Activated T-helper 1 cell treated with anti-CD3 and anti-CD28 coated beads, Interleukin-12 subunit alpha, Interleukin-12 subunit beta, Interleukin-2, Interleukin-4 antibody, amounts not matched to agents 30 ng/mL and 10 ng/mL and 1 ng/mL, durations not matched to agents 14 hours and 24 hours and 36 hours (primary cell): ENCODE measurements at regions not wholly inside any gene's neighbourhood (a gene's known extent, or its start where the extent isn't known, plus 50 kb on each side); places are given as distances from the start of the nearest gene placed in this dataset.

Experiments
- DNase-seq: peaks from one replicate; pipeline ENCODE4 v3.0.0; 2021; ENCODE audit warnings: low spot score
- H3K27ac Mint-ChIP-seq: one replicate; pipeline ENCODE4 v1.8.0; 2021; ENCODE audit warnings: mild to moderate bottlenecking, mixed read lengths
- H3K27me3 Mint-ChIP-seq: one replicate; pipeline ENCODE4 v1.8.0; 2022; ENCODE audit warnings: mild to moderate bottlenecking, moderate library complexity, mixed read lengths; ENCODE audit not compliant: insufficient read depth
- H3K36me3 Mint-ChIP-seq: one replicate; pipeline ENCODE4 v1.8.0; 2021; ENCODE audit warnings: low read depth, mixed read lengths
- H3K4me1 Mint-ChIP-seq: one replicate; pipeline ENCODE4 v1.8.0; 2021; ENCODE audit warnings: low read depth, mixed read lengths
- H3K4me3 Mint-ChIP-seq: one replicate; pipeline ENCODE4 v1.8.0; 2021; ENCODE audit warnings: mild to moderate bottlenecking, moderate library complexity, mixed read lengths
- H3K9me3 Mint-ChIP-seq: one replicate; pipeline ENCODE4 v1.8.0; 2021; ENCODE audit warnings: mixed read lengths
- intact Hi-C: fragments of 100-400 bp; cut with micrococcal nuclease; formaldehyde crosslinking; loops from one replicate; pipeline ENCODE4 v1.15.1; 2024

DNA sequence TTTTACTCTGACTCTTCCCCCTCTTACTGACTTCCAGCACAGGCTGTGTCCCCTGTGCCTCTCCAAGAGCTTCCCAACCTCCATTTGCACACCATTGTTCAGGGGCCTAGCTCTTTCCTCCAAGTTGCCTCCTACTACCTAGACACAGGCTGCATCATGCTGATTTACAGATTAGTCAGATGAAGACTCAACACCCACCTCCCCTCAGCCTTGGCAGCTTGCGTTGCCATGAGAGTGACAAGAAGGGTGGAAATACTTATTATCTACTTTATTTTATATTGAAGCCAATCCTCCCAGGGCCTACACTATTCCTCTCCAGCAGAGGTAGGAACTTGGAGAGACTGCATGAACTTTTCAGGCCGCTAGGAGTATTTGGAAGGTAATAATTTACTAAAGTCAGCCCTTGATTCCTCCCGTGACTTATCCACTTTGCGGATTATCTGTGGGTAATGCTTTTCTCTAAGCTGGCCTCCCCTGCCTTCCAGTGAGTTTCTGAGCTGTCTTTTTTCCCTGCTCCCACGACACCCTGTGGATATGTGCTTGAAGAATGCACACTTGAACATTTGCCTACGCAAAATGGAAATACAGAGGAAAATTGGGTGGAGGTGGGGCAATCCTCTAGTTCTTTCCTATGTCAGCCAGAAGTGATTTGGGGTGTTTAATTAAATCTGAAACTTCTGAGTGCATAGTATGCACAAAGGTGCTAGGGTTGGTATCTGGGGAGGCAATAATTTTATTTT is 74.1 kb upstream of the TMEM164 start:
- Mint-ChIP-seq H3K36me3 (no peaks in the 10 kb centered on the region), H3K9me3 (no peaks in the 10 kb centered on the region)

DNA sequence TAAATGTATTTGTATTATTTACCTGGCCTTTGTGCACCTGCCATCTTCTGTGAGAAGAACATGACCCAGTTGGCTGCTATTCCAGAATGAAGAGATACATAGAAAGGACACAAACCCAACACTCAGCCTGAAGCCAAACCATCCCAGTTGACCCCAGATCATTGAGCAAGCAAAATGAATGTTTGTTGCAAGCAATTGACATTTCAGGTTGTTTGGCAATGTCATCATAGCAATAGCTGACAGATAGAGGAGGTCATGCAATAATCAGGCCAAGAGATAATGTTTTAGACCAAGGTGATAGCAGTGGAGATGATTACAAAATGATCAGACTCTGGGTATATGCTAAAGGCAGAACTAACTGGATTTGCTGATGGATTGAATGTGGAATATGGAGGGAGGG is 71.2 kb upstream of the TMEM164 start:
- no peak for DNase-seq
- no peaks in the 10 kb centered on the region for H3K36me3 Mint-ChIP-seq
- no peaks in the 10 kb centered on the region for H3K27me3 Mint-ChIP-seq
- no peaks in the 10 kb centered on the region for H3K4me1 Mint-ChIP-seq
- H3K27ac Mint-ChIP-seq, result no peak overlapping the region
- no peak overlapping the region for H3K4me3 Mint-ChIP-seq
- intact Hi-C loops, result no loop called here
- H3K9me3 Mint-ChIP-seq, result no peaks in the 10 kb centered on the region

More for the DNA sequence above, 74.1 kb upstream of the TMEM164 start:
- peaks cover 10% of the 10 kb centered on the region for H3K4me1 Mint-ChIP-seq
- intact Hi-C loops, result no loop called here
- H3K4me3 Mint-ChIP-seq, result no peak overlapping the region
- no peak overlapping the region for H3K27ac Mint-ChIP-seq
- H3K27me3 Mint-ChIP-seq, result no peaks in the 10 kb centered on the region
- DNase-seq, result no peak

DNA sequence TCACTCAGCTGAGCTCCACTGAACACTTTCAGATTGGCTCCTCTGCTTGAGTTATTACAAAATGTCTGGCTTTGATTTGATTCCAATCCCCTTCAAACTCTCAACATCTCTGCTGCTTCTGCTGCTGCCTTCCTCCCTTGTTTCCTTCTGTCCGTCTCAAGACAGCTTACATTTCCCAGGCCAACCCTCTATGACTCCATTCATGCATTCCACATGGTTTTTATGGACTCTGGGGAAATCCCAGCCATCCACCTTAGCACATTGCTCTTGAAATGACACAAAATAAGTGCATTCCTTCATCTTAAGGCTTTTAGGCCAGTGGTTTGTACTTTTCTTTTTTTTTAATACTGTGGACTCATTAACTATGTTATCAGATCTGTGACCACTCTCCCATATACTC is 68.5 kb upstream of the TMEM164 start:
- intact Hi-C loops, result no loop called here
- no peaks in the 10 kb centered on the region for H3K9me3 Mint-ChIP-seq
- DNase-seq, result no peak
- no peaks in the 10 kb centered on the region for H3K27me3 Mint-ChIP-seq
- no peaks in the 10 kb centered on the region for H3K36me3 Mint-ChIP-seq
- H3K4me1 Mint-ChIP-seq, result no peaks in the 10 kb centered on the region
- H3K27ac Mint-ChIP-seq, result no peak overlapping the region
- H3K4me3 Mint-ChIP-seq, result no peak overlapping the region

DNA sequence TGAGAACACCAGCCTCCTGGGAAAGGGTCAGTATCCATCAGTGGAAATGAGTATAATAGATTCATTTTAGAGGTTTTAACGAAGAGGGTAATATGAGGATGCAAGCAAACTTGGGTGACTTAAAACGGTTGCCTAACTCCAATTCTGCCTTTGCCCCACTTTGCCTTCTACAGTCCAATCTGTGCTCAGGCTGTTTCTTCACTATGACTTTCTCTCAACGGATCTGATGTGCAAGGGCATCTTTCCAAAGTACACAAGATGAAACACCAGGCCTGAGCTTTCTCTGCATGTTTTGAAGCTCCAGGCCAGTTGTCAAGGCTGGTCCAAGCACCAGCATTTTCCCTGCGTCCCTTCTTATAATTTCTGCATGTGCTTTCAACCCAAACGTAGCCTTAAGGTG is 68.0 kb upstream of the TMEM164 start:
- Mint-ChIP-seq H3K36me3 (no peaks in the 10 kb centered on the region), H3K9me3 (no peaks in the 10 kb centered on the region), H3K4me1 (no peaks in the 10 kb centered on the region), H3K27ac (no peak overlapping the region), H3K4me3 (no peak overlapping the region), H3K27me3 (no peaks in the 10 kb centered on the region)
- DNase-seq, result no peak
- intact Hi-C loops, result no loop called here

DNA sequence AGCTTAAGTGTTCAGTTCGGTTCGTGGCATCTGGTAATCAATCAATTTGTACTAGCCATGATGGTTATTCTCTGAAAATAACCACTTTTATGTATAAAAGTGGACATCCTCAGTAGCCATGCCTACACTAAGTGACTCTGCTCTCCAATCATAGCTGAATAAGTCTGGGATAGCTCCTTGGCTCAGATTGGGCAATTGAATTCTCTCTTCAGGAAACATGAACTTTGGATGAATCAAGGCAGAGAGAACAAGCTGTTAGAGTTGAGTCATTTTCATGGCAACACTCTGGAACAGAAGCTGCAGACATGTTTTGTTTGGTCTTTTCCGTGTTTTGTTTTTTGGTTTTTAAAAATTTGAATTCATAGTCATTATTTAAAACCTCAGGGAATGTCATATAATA is 66.8 kb upstream of the TMEM164 start:
- no peaks in the 10 kb centered on the region for H3K9me3 Mint-ChIP-seq
- no peak overlapping the region for H3K27ac Mint-ChIP-seq
- H3K4me3 Mint-ChIP-seq, result no peak overlapping the region
- DNase-seq, result no peak
- no peaks in the 10 kb centered on the region for H3K27me3 Mint-ChIP-seq
- intact Hi-C loops, result no loop called here
- no peaks in the 10 kb centered on the region for H3K4me1 Mint-ChIP-seq
- H3K36me3 Mint-ChIP-seq, result no peaks in the 10 kb centered on the region

DNA sequence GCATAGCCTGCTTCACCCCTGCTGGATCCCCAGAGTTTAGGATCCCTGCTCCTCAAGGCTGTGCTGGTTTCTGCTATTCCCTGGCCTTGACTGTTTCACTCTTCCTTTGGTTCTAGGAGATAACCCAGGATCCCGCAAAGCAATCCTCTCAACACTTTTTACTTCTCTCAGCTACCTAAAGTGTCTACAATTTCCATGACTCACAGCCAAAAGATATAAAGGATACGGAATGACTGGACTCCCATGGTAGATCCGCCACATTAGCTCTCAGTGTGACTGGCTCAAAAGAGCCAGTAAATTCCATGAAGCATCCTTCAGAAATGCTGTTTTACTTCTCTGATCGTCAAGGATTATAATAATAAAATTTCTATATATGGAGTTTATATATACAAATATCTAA is 66.3 kb upstream of the TMEM164 start:
- Mint-ChIP-seq H3K4me3 (no peak overlapping the region), H3K9me3 (no peaks in the 10 kb centered on the region), H3K27ac (no peak overlapping the region), H3K4me1 (no peaks in the 10 kb centered on the region), H3K27me3 (no peaks in the 10 kb centered on the region), H3K36me3 (no peaks in the 10 kb centered on the region)
- intact Hi-C loops, result no loop called here
- DNase-seq, result no peak

DNA sequence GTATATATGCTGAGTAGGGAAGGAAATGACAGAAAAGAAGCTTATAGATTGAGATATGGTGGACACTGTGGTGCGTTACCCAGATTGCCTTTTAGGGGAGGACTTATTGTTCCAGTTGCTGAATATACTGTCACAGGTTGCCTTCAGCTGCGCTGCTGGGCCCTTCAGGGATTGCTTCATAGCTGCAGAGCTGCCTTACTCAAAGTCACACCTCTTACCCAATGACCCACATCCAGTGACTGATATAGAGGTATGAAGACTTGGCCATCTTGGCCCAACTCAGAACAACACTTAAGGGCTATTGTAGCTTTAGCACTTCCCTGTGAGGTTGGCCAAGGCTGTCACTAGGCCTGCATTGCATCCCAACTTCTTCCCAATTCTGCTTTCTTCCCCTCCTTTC is 63.4 kb upstream of the TMEM164 start:
- Mint-ChIP-seq H3K4me3 (no peak overlapping the region), H3K27ac (no peak overlapping the region), H3K9me3 (no peaks in the 10 kb centered on the region), H3K4me1 (no peaks in the 10 kb centered on the region), H3K27me3 (no peaks in the 10 kb centered on the region), H3K36me3 (no peaks in the 10 kb centered on the region)
- intact Hi-C loops, result no loop called here
- no peak for DNase-seq

DNA sequence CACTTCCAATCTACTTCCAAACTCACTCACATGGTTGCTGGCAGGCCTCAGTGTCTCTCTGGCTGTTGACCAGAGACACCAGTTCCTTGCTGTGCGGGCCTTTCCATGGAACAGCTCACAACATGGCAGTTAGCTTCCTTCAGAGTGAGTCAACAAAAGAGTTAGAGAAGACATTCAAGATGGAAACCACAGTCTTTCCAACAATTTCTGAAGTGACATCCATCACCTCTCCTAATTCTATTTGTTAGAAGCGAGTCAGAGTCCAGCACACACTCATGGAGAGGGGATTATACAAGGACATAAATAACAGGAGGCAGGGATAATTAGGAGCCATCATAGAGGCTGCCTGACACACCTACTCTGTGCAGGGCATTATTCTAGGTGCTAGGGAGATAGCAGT is 62.5 kb upstream of the TMEM164 start:
- H3K27ac Mint-ChIP-seq, result no peak overlapping the region
- intact Hi-C loops, result no loop called here
- H3K27me3 Mint-ChIP-seq, result no peaks in the 10 kb centered on the region
- H3K4me3 Mint-ChIP-seq, result no peak overlapping the region
- DNase-seq, result no peak
- H3K9me3 Mint-ChIP-seq, result no peaks in the 10 kb centered on the region
- no peaks in the 10 kb centered on the region for H3K36me3 Mint-ChIP-seq
- no peaks in the 10 kb centered on the region for H3K4me1 Mint-ChIP-seq

DNA sequence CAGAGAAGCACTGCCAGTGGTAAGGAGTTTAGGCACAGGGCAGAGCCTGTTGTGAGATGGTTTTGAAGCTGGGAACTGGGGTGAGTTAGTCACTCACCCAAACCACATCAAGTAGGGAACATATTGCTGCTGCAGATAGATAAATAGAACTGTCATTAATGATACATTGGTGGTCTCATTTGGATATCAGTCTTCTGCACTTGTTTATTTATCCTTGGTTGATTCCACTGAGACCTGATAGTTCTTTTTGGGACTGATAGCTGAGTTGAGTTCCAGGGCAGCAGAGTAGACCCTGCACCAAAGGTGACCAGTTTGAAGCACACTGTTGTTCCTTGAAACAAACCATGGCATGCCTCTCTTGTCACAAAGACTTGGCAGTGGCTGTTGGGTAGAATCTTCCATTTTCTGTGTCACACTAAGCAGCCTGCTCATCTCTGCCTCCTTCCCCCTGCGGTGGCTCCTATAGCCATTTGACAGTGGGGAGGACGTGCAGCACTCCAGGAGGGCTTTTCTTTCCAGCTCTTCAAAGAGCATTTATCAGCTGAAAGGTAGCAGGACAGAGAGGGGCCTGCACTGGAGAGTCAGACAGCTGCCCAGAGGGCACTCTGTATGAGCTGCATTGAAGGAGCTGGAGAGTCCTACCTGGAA is 59.7 kb upstream of the TMEM164 start:
- Mint-ChIP-seq H3K9me3 (no peaks in the 10 kb centered on the region), H3K27me3 (no peaks in the 10 kb centered on the region), H3K4me3 (no peak overlapping the region), H3K4me1 (no peaks in the 10 kb centered on the region), H3K36me3 (no peaks in the 10 kb centered on the region), H3K27ac (no peak overlapping the region)
- intact Hi-C loops, result no loop called here
- no peak for DNase-seq

DNA sequence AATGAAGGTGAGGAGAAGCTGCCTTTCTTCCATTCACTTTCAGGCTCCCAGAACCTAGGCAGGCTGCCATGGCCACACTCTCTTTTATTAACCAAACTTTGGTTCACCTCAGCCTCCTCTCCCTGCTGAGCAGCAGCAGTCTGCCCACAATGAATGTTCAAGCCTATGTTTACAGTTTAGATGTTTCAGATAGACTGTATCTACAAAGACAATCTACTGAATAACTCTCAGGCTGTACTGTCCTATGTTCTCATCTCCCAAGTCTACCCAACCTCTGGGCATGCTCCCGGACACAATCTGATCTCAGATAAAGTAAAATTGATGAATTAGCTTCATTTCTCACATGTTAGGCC is 59.2 kb upstream of the TMEM164 start:
- intact Hi-C loops, result no loop called here
- no peak overlapping the region for H3K27ac Mint-ChIP-seq
- H3K27me3 Mint-ChIP-seq, result no peaks in the 10 kb centered on the region
- H3K4me1 Mint-ChIP-seq, result no peaks in the 10 kb centered on the region
- H3K4me3 Mint-ChIP-seq, result no peak overlapping the region
- H3K36me3 Mint-ChIP-seq, result no peaks in the 10 kb centered on the region
- DNase-seq, result no peak
- no peaks in the 10 kb centered on the region for H3K9me3 Mint-ChIP-seq

DNA sequence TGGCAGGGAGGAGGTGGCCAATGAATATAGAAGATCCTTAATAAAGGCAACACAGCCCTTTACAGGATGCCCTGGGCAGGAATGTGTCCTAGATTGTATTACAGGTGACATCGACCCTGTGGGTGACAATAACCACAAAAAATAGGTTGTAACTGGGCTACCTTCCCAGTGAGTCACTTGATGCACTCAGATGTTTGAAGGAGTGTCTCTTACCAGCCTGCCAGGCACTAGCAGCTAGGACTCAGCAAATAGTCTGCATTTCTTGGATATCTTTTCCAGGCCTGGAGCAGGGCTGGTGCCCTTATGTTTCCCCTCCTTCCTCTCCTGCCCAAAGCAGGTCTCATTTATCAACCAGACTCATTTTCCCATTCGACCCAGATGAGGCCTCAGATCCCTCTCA is 50.9 kb upstream of the TMEM164 start:
- Mint-ChIP-seq H3K4me1 (peaks cover 6% of the 10 kb centered on the region), H3K9me3 (no peaks in the 10 kb centered on the region), H3K4me3 (no peak overlapping the region), H3K27me3 (no peaks in the 10 kb centered on the region), H3K27ac (no peak overlapping the region), H3K36me3 (no peaks in the 10 kb centered on the region)
- no peak for DNase-seq
- intact Hi-C loops, result no loop called here

DNA sequence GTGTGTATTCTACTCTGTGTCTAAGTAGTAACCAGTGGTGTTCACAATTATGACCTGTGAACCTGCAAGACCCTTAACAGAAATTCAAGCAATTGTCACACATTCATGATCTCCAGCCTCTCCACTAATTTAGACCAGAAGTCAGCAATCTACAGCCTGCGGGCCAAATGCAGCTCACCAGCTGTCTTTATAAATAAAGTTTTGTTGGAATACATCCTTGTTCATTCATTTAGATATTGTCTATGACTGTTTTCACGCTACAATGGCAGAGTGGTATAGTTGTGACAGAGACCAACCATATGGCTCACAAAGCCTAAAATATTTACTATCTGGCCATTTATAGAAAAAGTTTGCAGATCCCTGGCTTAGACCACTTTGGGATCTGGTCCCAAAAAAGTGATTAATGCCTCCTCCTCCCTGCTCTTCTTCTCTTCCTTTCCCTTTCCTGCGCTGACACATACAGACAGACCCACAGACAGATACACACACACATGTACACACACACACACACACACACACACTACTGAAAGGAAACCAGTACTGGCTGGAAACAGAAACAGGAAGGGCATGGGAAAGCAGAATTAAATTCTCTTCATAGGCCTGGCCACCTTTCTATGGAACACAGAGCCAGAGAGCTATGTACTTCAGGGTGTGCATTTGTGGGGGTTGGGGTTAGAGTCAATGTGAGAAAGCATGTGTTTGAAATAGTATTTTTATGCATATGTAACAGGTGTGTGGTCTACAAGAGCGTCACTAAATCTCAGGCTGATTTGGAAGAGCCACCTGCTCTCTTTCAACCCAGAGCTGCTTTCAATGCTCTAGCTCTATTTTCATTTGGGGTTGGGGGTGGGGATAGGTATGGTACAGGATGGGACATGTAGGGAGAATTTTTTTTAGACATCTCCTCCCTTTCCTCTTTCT is 49.7 kb upstream of the TMEM164 start:
- H3K4me3 Mint-ChIP-seq, result no peak overlapping the region
- H3K36me3 Mint-ChIP-seq, result no peaks in the 10 kb centered on the region
- H3K4me1 Mint-ChIP-seq, result peaks cover 10% of the 10 kb centered on the region
- intact Hi-C loops, result no loop called here
- DNase-seq, result no peak
- no peaks in the 10 kb centered on the region for H3K9me3 Mint-ChIP-seq
- H3K27ac Mint-ChIP-seq, result no peak overlapping the region
- H3K27me3 Mint-ChIP-seq, result no peaks in the 10 kb centered on the region
